ENCODE measurements at regions not wholly inside any gene's neighbourhood (a gene's known extent, or its start where the extent isn't known, plus 50 kb on each side); places are given as distances from the start of the nearest gene placed in this dataset.

DNA sequence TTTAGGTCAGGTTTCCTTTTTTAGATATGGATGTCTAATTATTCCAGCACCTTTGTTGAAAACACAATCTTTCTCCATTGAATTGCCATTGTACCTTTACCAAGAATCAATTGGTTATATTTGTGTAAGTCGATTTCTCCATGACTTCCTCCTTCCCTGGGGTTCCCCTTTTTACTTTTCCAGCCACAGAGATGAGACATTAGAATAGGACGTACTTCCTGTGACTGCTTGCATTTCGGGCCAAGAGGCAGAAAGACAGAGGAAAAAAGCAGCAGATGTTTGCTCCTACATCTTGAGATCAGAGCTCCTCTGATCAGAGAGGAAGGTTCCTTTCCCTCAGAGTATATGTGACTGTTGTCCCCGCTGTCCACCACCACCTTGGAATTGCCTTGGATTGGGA is 453.7 kb upstream of the RGS6 start:
- Histone ChIP-seq H3K27ac (no peak overlapping the region), H3K27me3 (ENCODE audit: insufficient read depth, low read depth) (no peaks in the 10 kb centered on the region), H3K4me1 (ENCODE audit: low read depth, poor library complexity, severe bottlenecking) (no peaks in the 10 kb centered on the region), H3K9ac (no peak overlapping the region), H3K36me3 (ENCODE audit: insufficient read depth) (no peaks in the 10 kb centered on the region), H3K4me2 (no peak overlapping the region), H3K4me3 (IDR thresholded peaks at IDR 0.05; ENCODE audit: insufficient read depth, low read depth, low read length) (no peak overlapping the region), H4K20me1 (ENCODE audit: insufficient read depth) (no peaks in the 10 kb centered on the region), H2AFZ (ENCODE audit: low read depth) (no peak overlapping the region), H3K79me2 (ENCODE audit: insufficient read depth, low read depth) (no peaks in the 10 kb centered on the region)
- TF ChIP-seq, protein P1, sequence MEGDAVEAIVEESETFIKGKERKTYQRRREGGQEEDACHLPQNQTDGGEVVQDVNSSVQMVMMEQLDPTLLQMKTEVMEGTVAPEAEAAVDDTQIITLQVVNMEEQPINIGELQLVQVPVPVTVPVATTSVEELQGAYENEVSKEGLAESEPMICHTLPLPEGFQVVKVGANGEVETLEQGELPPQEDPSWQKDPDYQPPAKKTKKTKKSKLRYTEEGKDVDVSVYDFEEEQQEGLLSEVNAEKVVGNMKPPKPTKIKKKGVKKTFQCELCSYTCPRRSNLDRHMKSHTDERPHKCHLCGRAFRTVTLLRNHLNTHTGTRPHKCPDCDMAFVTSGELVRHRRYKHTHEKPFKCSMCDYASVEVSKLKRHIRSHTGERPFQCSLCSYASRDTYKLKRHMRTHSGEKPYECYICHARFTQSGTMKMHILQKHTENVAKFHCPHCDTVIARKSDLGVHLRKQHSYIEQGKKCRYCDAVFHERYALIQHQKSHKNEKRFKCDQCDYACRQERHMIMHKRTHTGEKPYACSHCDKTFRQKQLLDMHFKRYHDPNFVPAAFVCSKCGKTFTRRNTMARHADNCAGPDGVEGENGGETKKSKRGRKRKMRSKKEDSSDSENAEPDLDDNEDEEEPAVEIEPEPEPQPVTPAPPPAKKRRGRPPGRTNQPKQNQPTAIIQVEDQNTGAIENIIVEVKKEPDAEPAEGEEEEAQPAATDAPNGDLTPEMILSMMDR (conservative IDR thresholded peaks at IDR 0.05; ENCODE audit: low read depth, low read length): no peak

DNA sequence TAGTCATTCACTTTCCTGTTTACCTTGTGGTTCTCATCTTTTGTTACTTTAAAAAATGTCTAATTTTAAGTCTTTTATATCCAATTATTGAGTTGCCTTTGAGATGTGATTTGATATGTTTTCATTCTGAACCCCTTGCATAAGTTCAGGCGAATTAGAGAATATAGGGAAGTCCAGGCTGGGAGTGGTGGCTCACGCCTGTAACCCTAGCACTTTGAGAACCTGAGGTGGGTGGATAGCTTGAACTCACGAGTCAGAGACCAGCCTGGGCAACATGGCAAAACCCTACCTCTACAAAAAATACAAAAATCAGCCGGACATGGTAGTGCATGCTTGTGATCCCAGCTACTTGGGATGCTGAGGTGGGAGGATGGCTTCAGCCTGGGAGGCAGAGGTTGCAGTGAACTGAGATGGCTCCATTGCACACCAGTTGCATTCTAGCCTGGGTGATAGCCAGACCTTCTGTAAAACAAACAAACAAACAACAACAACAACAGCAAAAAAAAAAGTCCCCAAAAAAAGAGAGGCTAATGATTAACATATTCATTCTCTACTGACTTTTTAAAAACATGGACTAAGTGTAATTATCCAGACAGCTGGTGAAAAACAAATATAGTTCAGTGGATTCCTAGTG is 451.1 kb upstream of the RGS6 start:
- H3K4me3 ChIP-seq (IDR thresholded peaks at IDR 0.05; ENCODE audit: insufficient read depth, low read depth, low read length): no peak overlapping the region
- H3K9ac ChIP-seq: no peak overlapping the region
- H3K27me3 ChIP-seq (ENCODE audit: insufficient read depth, low read depth): no peaks in the 10 kb centered on the region
- no peaks in the 10 kb centered on the region for H3K36me3 ChIP-seq (ENCODE audit: insufficient read depth)
- H4K20me1 ChIP-seq (ENCODE audit: insufficient read depth): no peaks in the 10 kb centered on the region
- H2AFZ ChIP-seq (ENCODE audit: low read depth): no peak overlapping the region
- H3K27ac ChIP-seq: no peak overlapping the region
- no peak overlapping the region for H3K4me2 ChIP-seq
- TF ChIP-seq, protein P1 (conservative IDR thresholded peaks at IDR 0.05; ENCODE audit: low read depth, low read length): no peak
- H3K79me2 ChIP-seq (ENCODE audit: insufficient read depth, low read depth): no peaks in the 10 kb centered on the region
- no peaks in the 10 kb centered on the region for H3K4me1 ChIP-seq (ENCODE audit: low read depth, poor library complexity, severe bottlenecking)

DNA sequence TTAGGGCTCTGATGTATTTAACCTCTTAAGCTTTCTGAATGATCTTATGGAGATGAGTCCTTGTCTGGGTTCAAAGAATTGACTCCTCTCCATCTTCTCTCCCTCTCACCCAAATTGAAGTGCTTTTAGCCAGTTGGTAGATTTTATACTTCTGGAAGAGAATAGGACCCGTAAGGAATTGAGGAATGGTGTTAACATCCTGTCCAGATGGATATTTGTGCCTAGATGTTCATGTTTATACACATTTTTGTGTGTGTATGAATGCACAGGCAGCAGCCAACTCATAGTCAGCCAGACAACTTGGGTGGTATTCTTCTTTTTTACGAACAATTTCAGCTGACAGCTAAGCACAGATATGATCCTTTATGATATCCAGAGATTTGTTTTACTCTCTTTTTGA is 449.6 kb upstream of the RGS6 start:
- Histone ChIP-seq H3K27ac (no peak overlapping the region), H3K4me3 (IDR thresholded peaks at IDR 0.05; ENCODE audit: insufficient read depth, low read depth, low read length) (no peak overlapping the region), H3K4me1 (ENCODE audit: low read depth, poor library complexity, severe bottlenecking) (no peaks in the 10 kb centered on the region), H3K27me3 (ENCODE audit: insufficient read depth, low read depth) (no peaks in the 10 kb centered on the region), H3K36me3 (ENCODE audit: insufficient read depth) (no peaks in the 10 kb centered on the region), H3K4me2 (no peak overlapping the region), H2AFZ (ENCODE audit: low read depth) (no peak overlapping the region), H3K79me2 (ENCODE audit: insufficient read depth, low read depth) (no peaks in the 10 kb centered on the region), H3K9ac (no peak overlapping the region), H4K20me1 (ENCODE audit: insufficient read depth) (no peaks in the 10 kb centered on the region)
- TF ChIP-seq, protein P1 (conservative IDR thresholded peaks at IDR 0.05; ENCODE audit: low read depth, low read length): no peak

DNA sequence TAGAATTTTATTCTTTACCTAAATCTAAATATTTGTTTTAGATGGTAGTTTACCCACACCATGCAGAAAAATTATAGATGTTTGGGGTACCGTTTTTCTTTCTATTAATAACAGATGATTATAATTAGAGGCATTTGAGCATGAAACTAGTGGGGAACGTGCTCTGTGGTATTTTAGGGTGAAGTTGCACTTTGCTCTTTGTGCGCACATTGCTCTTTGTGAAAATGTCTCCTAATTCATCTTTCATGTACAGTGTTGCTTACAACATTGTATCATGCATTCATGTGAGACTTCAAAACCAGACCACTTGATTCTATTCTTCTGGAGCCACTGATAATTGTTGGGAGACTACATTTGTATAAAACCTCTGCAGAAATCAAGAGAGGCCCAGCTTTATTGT is 449.1 kb upstream of the RGS6 start:
- Histone ChIP-seq H3K79me2 (ENCODE audit: insufficient read depth, low read depth) (no peaks in the 10 kb centered on the region), H3K27me3 (ENCODE audit: insufficient read depth, low read depth) (no peaks in the 10 kb centered on the region), H3K4me1 (ENCODE audit: low read depth, poor library complexity, severe bottlenecking) (no peaks in the 10 kb centered on the region), H4K20me1 (ENCODE audit: insufficient read depth) (no peaks in the 10 kb centered on the region), H3K36me3 (ENCODE audit: insufficient read depth) (no peaks in the 10 kb centered on the region), H3K27ac (no peak overlapping the region), H3K4me2 (no peak overlapping the region), H3K4me3 (IDR thresholded peaks at IDR 0.05; ENCODE audit: insufficient read depth, low read depth, low read length) (no peak overlapping the region), H3K9ac (no peak overlapping the region), H2AFZ (ENCODE audit: low read depth) (no peak overlapping the region)
- TF ChIP-seq, protein P1 (conservative IDR thresholded peaks at IDR 0.05; ENCODE audit: low read depth, low read length): no peak
